ENCODE measurements at regions not wholly inside any gene's neighbourhood (a gene's known extent, or its start where the extent isn't known, plus 50 kb on each side); places are given as distances from the start of the nearest gene placed in this dataset.

DNA sequence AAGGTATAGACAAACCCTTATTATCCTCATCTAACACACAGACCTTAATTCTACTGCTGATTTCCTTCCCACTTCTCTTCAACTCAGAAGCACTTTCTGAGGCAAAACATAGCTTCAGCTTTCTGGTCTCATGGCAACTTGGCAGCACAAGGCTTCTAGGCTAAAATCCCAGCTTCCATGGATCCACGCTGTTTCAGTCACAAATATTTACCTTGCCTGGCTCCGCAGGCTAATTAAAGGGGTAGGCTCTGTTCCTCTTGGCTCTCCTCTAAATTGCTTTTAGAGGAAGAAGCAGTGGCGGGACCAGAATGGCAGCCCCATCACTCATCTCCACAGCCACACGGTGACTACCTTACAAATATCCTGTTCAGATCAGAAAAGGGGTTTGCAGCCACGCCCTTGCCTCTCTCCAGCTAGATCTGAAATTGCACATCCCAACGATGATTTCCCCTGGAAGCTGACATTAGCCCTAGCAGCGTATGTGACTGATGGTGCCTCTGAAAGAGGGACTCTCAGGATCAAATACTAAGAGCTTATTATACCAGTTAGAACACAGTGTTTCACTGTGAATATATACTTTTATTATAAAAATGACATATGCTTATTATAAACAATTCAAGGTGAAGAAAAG, 221.5 kb upstream of the NUDT4 start:
- intact Hi-C loops (cut with DNase I) = no loop called here
- no peak for DNase-seq
- ATAC-seq (ENCODE audit: poor library complexity) = peak; percentile 53

DNA sequence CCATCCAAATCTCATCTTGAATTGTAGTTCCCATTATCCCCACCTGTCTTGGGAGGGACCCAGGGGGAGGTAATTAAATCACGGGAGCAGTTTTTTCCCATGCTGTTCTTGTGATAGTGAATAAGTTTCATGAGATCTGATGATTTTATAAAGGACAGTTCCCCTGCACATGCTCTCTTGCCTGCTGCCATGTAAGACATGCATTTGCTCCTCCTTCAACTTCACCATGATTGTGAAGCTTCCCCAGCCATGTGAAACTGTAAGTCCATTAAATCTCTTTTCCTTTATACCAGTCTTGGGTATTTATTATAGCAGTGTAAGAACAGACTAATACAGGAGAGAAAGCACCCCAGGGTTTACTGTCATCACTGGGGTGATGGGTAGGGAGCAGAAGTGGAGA, 220.4 kb upstream of the NUDT4 start:
- intact Hi-C loops (cut with DNase I) = no loop called here
- no peak for DNase-seq
- no peak for ATAC-seq (ENCODE audit: poor library complexity)

DNA sequence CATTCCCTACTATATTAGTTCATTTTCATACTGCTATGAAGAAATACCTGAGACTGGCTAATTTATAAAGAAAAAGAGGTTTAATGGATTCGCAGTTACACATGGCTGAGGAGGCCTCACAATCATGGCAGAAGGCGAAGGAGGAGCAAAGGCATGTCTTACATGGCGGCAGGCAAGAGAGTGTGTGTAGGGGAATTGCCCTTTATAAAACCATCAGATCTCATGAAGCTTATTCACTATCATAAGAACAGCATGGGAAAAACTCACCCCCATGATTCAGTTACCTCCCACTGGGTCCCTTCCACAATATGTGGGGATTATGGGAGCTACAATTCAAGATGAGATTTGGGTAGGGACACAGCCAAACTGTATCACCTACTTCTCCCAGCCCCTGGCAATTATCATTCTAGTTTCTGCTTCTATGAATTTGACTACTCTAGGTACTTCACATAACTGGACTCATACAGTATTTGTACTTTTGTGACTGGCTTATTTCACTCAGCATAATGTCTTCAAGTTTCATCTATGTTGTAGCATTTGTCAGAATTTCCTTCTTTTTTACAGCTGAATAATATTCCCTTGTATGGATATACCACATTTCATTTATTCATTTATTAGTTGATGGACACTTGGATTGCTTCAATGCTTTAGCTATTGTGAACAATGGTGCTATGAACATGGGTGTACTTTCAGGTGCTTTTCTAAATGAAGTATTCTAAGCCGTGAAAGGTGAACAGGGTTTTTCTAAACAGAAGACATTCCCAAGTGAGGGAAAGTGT, 219.5 kb upstream of the NUDT4 start:
- DNase-seq (no peak), ATAC-seq (ENCODE audit: poor library complexity) (no peak)
- intact Hi-C loops (cut with DNase I) = no loop called here

GRCh38 chr12:93163260-93164036, 214.3 kb upstream of the NUDT4 start:
- no peak for DNase-seq
- ATAC-seq (ENCODE audit: poor library complexity) = no peak
- intact Hi-C loops (cut with DNase I) = no loop called here

GRCh38 chr12:93164103-93164880, 213.4 kb upstream of the NUDT4 start:
- no peak for DNase-seq
- no peak for ATAC-seq (ENCODE audit: poor library complexity)
- intact Hi-C loops (cut with DNase I) = no loop called here

- ATAC-seq (ENCODE audit: poor library complexity) (no peak), DNase-seq (no peak)
- intact Hi-C loops (cut with DNase I) = no loop called here
These were observed 212.3 kb upstream of the NUDT4 start for GRCh38 chr12:93165384-93165932.

DNA sequence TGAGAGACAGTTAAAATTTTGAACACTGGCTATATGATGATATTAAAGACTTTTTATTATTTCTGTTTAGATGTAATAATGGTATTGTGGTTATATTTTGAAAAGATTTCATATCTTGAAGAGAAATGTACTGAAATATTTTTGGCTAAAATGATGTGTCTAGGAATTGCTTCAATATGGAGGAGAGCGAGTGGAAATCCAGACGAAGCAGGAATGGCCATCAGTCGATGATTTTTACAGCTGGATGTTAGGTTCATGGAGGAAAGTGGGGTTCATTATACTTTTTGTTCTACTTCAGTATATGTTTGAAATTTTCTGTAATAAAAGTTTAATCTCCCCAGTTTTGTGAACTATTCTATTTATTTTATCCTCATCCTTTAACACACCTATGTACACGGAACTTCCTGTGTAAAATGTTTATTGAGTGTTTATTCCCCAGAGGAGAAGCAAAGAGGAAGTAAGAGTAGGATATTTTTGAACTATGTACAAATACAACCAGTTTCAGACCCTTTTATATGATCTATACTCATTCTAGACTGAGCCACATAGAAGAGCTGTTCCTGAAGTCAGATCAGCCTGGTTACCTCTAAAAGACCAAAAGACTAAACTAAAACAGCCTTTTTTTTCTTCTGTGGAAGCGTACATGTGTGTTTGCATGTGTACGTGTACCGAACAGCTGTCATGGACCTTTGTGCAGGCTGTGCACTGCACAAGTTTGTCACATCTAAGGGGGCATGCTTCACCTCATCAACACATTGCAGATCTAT, 211.0 kb upstream of the NUDT4 start:
- ATAC-seq (ENCODE audit: poor library complexity) = no peak
- no peak for DNase-seq
- intact Hi-C loops (cut with DNase I) = no loop called here

DNA sequence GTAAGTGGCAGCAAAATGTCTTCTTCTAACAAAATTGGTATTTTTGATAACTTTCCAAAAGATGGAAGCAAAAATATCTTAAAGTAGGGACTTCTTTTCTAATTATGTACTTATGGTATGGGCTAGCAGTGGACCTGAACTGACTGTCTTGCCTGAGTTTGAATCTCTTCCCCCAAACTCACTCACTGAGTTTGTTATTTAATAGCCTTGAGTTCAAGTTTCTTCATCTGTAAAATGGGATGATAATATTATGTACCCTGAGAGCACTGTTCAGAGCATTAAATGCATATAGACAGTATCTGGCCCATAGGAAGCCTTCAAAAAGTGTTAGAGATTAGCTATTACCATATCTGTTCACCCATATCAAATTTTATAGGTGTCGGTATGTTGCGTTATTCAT, 210.4 kb upstream of the NUDT4 start:
- no peak for ATAC-seq (ENCODE audit: poor library complexity)
- no peak for DNase-seq
- intact Hi-C loops (cut with DNase I) = no loop called here

GRCh38 chr12:93167841-93168492, 209.8 kb upstream of the NUDT4 start:
- DNase-seq (no peak), ATAC-seq (ENCODE audit: poor library complexity) (peak; percentile 54)
- intact Hi-C loops (cut with DNase I) = no loop called here

- no peak for ATAC-seq (ENCODE audit: poor library complexity)
These were observed 209.0 kb upstream of the NUDT4 start for GRCh38 chr12:93168751-93169150.

GRCh38 chr12:93169536-93169935, 208.2 kb upstream of the NUDT4 start:
- DNase-seq (no peak), ATAC-seq (ENCODE audit: poor library complexity) (no peak)
- intact Hi-C loops (cut with DNase I) = no loop called here

More at GRCh38 chr12:93168751-93169150, 209.0 kb upstream of the NUDT4 start:
- DNase-seq = no peak
- intact Hi-C loops (cut with DNase I) = no loop called here

GRCh38 chr12:93170928-93171327, 206.8 kb upstream of the NUDT4 start:
- DNase-seq (no peak), ATAC-seq (ENCODE audit: poor library complexity) (no peak)
- intact Hi-C loops (cut with DNase I) = no loop called here

DNA sequence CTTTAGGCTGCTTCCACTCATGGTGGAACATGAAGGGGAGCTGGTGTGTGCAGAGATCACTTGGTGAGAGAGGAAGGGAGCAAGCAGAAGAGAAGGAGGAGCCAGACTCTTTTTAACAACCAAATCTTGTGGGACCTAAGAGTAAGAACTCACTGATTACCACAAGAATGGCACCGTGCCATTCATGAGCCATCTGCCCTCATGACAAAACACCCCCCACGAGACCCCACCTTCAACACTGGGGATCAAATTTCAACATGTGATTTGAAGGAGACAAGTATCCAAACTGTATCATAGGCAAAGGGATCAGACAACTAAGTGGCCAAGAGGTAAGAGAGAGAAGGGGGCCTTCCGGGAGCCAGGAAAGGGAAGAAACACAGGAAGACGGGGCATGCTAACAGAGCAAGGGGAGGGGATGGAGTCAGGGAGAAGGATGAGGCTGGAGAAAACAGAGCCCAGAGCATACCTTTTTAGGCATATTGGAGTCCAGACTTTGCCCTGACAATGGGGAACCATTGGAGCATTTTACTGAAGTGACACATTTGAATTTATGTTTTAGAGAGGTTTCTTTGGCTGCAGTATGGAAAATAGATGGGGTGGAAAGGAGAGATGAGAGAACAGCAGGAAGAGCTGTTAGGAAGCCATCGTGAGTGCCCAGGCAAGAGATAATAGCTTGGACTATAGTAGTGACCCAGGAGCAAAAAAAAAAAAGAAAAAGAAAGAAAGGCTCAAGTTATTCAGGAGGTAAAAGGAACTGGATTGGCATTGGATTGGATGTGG, 204.4 kb upstream of the NUDT4 start:
- ATAC-seq (ENCODE audit: poor library complexity) = no peak
- no peak for DNase-seq
- intact Hi-C loops (cut with DNase I) = no loop called here

- ATAC-seq (ENCODE audit: poor library complexity) (peak; percentile 73), DNase-seq (no peak)
- intact Hi-C loops (cut with DNase I) = loop anchor here (2.0 kb wide), 1 partner anchor 45 kb away; no protein-coding TSS in a partner anchor
These were observed 203.7 kb upstream of the NUDT4 start for GRCh38 chr12:93174048-93174447.

- intact Hi-C loops (cut with DNase I) = loop anchor here (2.0 kb wide), 1 partner anchor 46 kb away; no protein-coding TSS in a partner anchor
- ATAC-seq (ENCODE audit: poor library complexity) = peak; percentile 60
These were observed 203.3 kb upstream of the NUDT4 start for GRCh38 chr12:93174473-93174872.

GRCh38 chr12:93176165-93176564, 201.6 kb upstream of the NUDT4 start:
- intact Hi-C loops (cut with DNase I) = no loop called here
- ATAC-seq (ENCODE audit: poor library complexity) (peak; percentile 37), DNase-seq (no peak)

More at GRCh38 chr12:93174473-93174872, 203.3 kb upstream of the NUDT4 start:
- DNase-seq = no peak
